ENCODE measurements at regions not wholly inside any gene's neighbourhood (a gene's known extent, or its start where the extent isn't known, plus 50 kb on each side); places are given as distances from the start of the nearest gene placed in this dataset.

DNA sequence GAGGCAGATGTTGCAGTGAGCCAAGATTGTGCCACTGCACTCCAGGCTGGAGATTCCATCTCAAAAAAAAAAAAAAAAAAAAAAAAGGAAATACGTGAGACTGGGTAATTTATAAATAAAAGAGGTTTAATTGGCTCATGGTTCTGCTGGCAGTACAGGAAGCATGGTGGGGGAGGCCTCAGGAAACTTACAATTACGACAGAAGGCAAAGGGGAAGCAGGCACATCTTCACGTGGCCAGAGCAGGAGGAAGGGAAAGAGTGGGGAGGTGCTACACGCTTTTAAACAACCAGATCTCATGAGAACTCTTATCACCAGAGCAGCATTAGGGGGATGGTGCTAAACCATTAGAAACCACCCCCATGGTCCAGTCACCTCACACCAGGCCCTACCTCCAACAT lies 138.2 kb upstream of the IL12A start:
- peaks cover 5% of the 10 kb centered on the region for H3K9me3 ChIP-seq (ENCODE audit: control insufficient read depth, low read length)
- Mint-ChIP-seq H3K27me3 (ENCODE audit: insufficient read depth) (no peaks in the 10 kb centered on the region), H3K4me3 (no peak overlapping the region), H3K4me1 (peaks cover 14% of the 10 kb centered on the region), H3K27ac (no peak overlapping the region), H3K9me3 (no peaks in the 10 kb centered on the region), H3K36me3 (ENCODE audit: low read depth) (peaks cover 2% of the 10 kb centered on the region)
- H3K27ac ChIP-seq (ENCODE audit: low read depth, low read length) = no peak overlapping the region
- H3K4me3 ChIP-seq (ENCODE audit: low read length) = no peak overlapping the region
- TF ChIP-seq, protein P1, sequence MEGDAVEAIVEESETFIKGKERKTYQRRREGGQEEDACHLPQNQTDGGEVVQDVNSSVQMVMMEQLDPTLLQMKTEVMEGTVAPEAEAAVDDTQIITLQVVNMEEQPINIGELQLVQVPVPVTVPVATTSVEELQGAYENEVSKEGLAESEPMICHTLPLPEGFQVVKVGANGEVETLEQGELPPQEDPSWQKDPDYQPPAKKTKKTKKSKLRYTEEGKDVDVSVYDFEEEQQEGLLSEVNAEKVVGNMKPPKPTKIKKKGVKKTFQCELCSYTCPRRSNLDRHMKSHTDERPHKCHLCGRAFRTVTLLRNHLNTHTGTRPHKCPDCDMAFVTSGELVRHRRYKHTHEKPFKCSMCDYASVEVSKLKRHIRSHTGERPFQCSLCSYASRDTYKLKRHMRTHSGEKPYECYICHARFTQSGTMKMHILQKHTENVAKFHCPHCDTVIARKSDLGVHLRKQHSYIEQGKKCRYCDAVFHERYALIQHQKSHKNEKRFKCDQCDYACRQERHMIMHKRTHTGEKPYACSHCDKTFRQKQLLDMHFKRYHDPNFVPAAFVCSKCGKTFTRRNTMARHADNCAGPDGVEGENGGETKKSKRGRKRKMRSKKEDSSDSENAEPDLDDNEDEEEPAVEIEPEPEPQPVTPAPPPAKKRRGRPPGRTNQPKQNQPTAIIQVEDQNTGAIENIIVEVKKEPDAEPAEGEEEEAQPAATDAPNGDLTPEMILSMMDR (conservative IDR thresholded peaks at IDR 0.05) = no peak
- 79% methylated on average over 4 of the region's 4 CpGs; no CpG with 5 or more reads in 1 of the 2 experiments for WGBS, 2 experiments (ENCODE audit: insufficient coverage in 1 of 2, insufficient read length in 1 of 2)
- H3K4me1 ChIP-seq (ENCODE audit: control insufficient read depth, insufficient read depth, low read length) = peaks cover 7% of the 10 kb centered on the region
- DNase-seq = no peak
- H3K27me3 ChIP-seq (ENCODE audit: control insufficient read depth, insufficient read depth, low read length, poor library complexity, severe bottlenecking) = no peaks in the 10 kb centered on the region
- no peak overlapping the region for H3K9ac ChIP-seq (ENCODE audit: extremely low read depth, low read length, poor library complexity, severe bottlenecking)
- no peaks in the 10 kb centered on the region for H3K36me3 ChIP-seq (ENCODE audit: control insufficient read depth, insufficient read depth, low read length)

DNA sequence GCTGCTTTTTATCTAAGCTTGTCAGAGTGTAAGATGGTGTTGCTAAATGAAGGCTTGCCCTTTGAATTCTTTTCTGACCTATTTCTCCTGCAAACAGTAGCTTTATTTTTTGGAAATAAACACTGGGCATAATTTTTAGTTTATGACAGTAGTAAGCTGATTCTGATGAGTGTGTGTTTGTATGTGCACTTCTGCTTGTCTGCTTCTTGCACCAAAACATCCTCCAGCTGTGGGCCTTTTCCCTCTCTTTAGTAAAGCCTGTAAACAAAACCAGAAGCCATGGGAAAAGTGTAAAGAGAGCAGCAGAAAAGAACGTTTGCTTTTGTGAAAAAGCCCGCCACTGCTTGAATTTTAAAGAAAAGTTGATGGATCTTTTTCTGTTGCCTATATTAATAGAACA lies 136.4 kb upstream of the IL12A start:
- Mint-ChIP-seq H3K27me3 (ENCODE audit: insufficient read depth) (no peaks in the 10 kb centered on the region), H3K27ac (peak overlapping the region; percentile 86), H3K4me1 (peaks cover 13% of the 10 kb centered on the region), H3K9me3 (no peaks in the 10 kb centered on the region), H3K36me3 (ENCODE audit: low read depth) (peaks cover 2% of the 10 kb centered on the region), H3K4me3 (no peak overlapping the region)
- WGBS, 2 experiments (ENCODE audit: insufficient coverage in 1 of 2, insufficient read length in 1 of 2) = 56 to 62% methylated on average over 2 of the region's 2 CpGs
- no peaks in the 10 kb centered on the region for H3K36me3 ChIP-seq (ENCODE audit: control insufficient read depth, insufficient read depth, low read length)
- peak overlapping the region; percentile 97 for H3K27ac ChIP-seq (ENCODE audit: low read depth, low read length)
- TF ChIP-seq, protein P1 (conservative IDR thresholded peaks at IDR 0.05) = no peak
- H3K4me1 ChIP-seq (ENCODE audit: control insufficient read depth, insufficient read depth, low read length) = peaks cover 7% of the 10 kb centered on the region
- no peak overlapping the region for H3K4me3 ChIP-seq (ENCODE audit: low read length)
- H3K9ac ChIP-seq (ENCODE audit: extremely low read depth, low read length, poor library complexity, severe bottlenecking) = no peak overlapping the region
- H3K9me3 ChIP-seq (ENCODE audit: control insufficient read depth, low read length) = peaks cover 5% of the 10 kb centered on the region
- DNase-seq = no peak
- no peaks in the 10 kb centered on the region for H3K27me3 ChIP-seq (ENCODE audit: control insufficient read depth, insufficient read depth, low read length, poor library complexity, severe bottlenecking)

DNA sequence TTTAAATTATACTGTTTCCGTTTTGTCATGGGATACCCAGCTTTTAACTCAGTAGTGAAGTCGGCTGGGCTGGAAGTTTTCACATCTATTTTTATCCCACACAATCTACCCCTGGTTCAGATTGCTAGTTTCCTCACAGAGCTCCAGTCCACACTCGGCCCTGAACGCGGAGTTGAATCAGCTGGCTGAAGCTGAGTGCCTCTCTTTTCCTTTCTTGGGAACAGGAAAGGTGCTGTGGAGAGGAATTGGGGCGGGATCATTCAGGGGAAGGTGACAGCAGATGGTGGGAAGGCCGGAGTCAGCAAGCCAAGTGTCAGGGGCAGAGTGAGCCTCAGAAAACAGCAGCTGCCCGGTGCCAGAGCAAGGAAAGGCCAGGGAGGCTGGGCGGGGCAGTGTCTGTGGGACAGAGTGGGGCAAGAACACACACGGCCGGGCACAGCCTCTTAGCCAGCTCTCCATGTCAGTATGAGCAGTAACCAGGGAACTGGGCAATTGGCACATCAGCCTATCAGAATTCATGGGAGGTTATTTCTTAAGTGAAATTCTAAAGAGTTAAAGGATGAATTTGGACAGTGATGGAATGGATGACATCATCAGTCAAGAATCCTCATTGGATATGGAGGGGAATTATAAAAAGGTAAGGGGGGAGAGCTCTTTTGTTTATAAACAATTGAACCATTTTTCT lies 135.7 kb upstream of the IL12A start:
- no peak overlapping the region for H3K4me3 ChIP-seq (ENCODE audit: low read length)
- H3K9ac ChIP-seq (ENCODE audit: extremely low read depth, low read length, poor library complexity, severe bottlenecking) = no peak overlapping the region
- H3K4me1 ChIP-seq (ENCODE audit: control insufficient read depth, insufficient read depth, low read length) = peaks cover 7% of the 10 kb centered on the region
- peak overlapping the region; percentile 97 for H3K27ac ChIP-seq (ENCODE audit: low read depth, low read length)
- WGBS, 2 experiments (ENCODE audit: insufficient coverage in 1 of 2, insufficient read length in 1 of 2) = 38 to 55% methylated on average over 8 to 11 of the region's 11 CpGs
- DNase-seq = peak; percentile 84
- H3K4me3 Mint-ChIP-seq = no peak overlapping the region
- TF ChIP-seq, protein P1 (conservative IDR thresholded peaks at IDR 0.05) = no peak
- H3K36me3 ChIP-seq (ENCODE audit: control insufficient read depth, insufficient read depth, low read length) = no peaks in the 10 kb centered on the region
- H3K27me3 ChIP-seq (ENCODE audit: control insufficient read depth, insufficient read depth, low read length, poor library complexity, severe bottlenecking) = no peaks in the 10 kb centered on the region
- H3K9me3 ChIP-seq (ENCODE audit: control insufficient read depth, low read length) = peaks cover 5% of the 10 kb centered on the region
- H3K27me3 Mint-ChIP-seq (ENCODE audit: insufficient read depth) = no peaks in the 10 kb centered on the region
- peak overlapping the region; percentile 86 for H3K27ac Mint-ChIP-seq
- H3K4me1 Mint-ChIP-seq = peaks cover 13% of the 10 kb centered on the region
- peaks cover 2% of the 10 kb centered on the region for H3K36me3 Mint-ChIP-seq (ENCODE audit: low read depth)
- H3K9me3 Mint-ChIP-seq = no peaks in the 10 kb centered on the region

Measured in endodermal cell (in vitro differentiated cells).